ENCODE measurements at regions not wholly inside any gene's neighbourhood (a gene's known extent, or its start where the extent isn't known, plus 50 kb on each side); places are given as distances from the start of the nearest gene placed in this dataset.

GRCh38 chr13:85411591-85411990, 387.6 kb downstream of the SLITRK6 start:
- no peak overlapping the region for H3K4me3 ChIP-seq
- H3K9me3 ChIP-seq (ENCODE audit: low read depth), result no peaks in the 10 kb centered on the region
- Mint-ChIP-seq H3K27me3 (ENCODE audit: insufficient read depth, low read depth) (no peaks in the 10 kb centered on the region), H3K9me3 (no peaks in the 10 kb centered on the region), H3K4me3 (no peak overlapping the region), H3K27ac (no peak overlapping the region), H3K36me3 (no peaks in the 10 kb centered on the region), H3K4me1 (no peaks in the 10 kb centered on the region)
- DNase-seq (ENCODE audit: low spot score), result no peak
- no peak overlapping the region for H2AFZ ChIP-seq (replicated peaks)
- no peaks in the 10 kb centered on the region for H3K36me3 ChIP-seq
- no peaks in the 10 kb centered on the region for H3F3A ChIP-seq (ENCODE audit: low read depth)
- H4K20me1 ChIP-seq (ENCODE audit: low read depth), result no peaks in the 10 kb centered on the region
- H3K27me3 ChIP-seq, result no peaks in the 10 kb centered on the region
- no peaks in the 10 kb centered on the region for H3K79me2 ChIP-seq (ENCODE audit: low read depth)
- H3K4me2 ChIP-seq, result no peak overlapping the region
- TF ChIP-seq EZH2 (IDR thresholded peaks at IDR 0.05), result no peak
- no peak for TF ChIP-seq CTCF (IDR thresholded peaks at IDR 0.05)
- TF ChIP-seq EZH2phosphoT487 (IDR thresholded peaks at IDR 0.05), result no peak
- no peaks in the 10 kb centered on the region for H3K4me1 ChIP-seq
- no peak overlapping the region for H3K9ac ChIP-seq
- no peak overlapping the region for H3K27ac ChIP-seq

- no peak overlapping the region for H3K27ac ChIP-seq
- no peaks in the 10 kb centered on the region for H3K27me3 ChIP-seq
- H2AFZ ChIP-seq (replicated peaks), result no peak overlapping the region
- H3F3A ChIP-seq (ENCODE audit: low read depth), result no peaks in the 10 kb centered on the region
- TF ChIP-seq EZH2phosphoT487 (IDR thresholded peaks at IDR 0.05), result no peak
- no peak for TF ChIP-seq CTCF (IDR thresholded peaks at IDR 0.05)
- no peaks in the 10 kb centered on the region for H3K9me3 ChIP-seq (ENCODE audit: low read depth)
- no peaks in the 10 kb centered on the region for H4K20me1 ChIP-seq (ENCODE audit: low read depth)
- H3K27ac Mint-ChIP-seq, result no peak overlapping the region
- H3K4me1 ChIP-seq, result no peaks in the 10 kb centered on the region
- H3K9ac ChIP-seq, result no peak overlapping the region
- no peak for DNase-seq (ENCODE audit: low spot score)
- H3K27me3 Mint-ChIP-seq (ENCODE audit: insufficient read depth, low read depth), result no peaks in the 10 kb centered on the region
- H3K9me3 Mint-ChIP-seq, result no peaks in the 10 kb centered on the region
- no peaks in the 10 kb centered on the region for H3K36me3 Mint-ChIP-seq
- H3K4me2 ChIP-seq, result no peak overlapping the region
- no peak overlapping the region for H3K4me3 Mint-ChIP-seq
- H3K4me3 ChIP-seq, result no peak overlapping the region
- H3K36me3 ChIP-seq, result no peaks in the 10 kb centered on the region
- H3K4me1 Mint-ChIP-seq, result no peaks in the 10 kb centered on the region
- no peaks in the 10 kb centered on the region for H3K79me2 ChIP-seq (ENCODE audit: low read depth)
These were observed 390.8 kb downstream of the SLITRK6 start for GRCh38 chr13:85408415-85408814.

- Histone ChIP-seq H3K4me2 (no peak overlapping the region), H3F3A (ENCODE audit: low read depth) (no peaks in the 10 kb centered on the region), H3K9me3 (ENCODE audit: low read depth) (no peaks in the 10 kb centered on the region), H3K27ac (no peak overlapping the region), H2AFZ (replicated peaks) (no peak overlapping the region), H3K79me2 (ENCODE audit: low read depth) (no peaks in the 10 kb centered on the region), H3K4me1 (no peaks in the 10 kb centered on the region), H3K9ac (no peak overlapping the region), H3K36me3 (no peaks in the 10 kb centered on the region), H3K27me3 (no peaks in the 10 kb centered on the region), H4K20me1 (ENCODE audit: low read depth) (no peaks in the 10 kb centered on the region), H3K4me3 (no peak overlapping the region)
- Mint-ChIP-seq H3K9me3 (no peaks in the 10 kb centered on the region), H3K36me3 (no peaks in the 10 kb centered on the region), H3K27ac (no peak overlapping the region), H3K4me1 (no peaks in the 10 kb centered on the region), H3K4me3 (no peak overlapping the region), H3K27me3 (ENCODE audit: insufficient read depth, low read depth) (no peaks in the 10 kb centered on the region)
- no peak for DNase-seq (ENCODE audit: low spot score)
- TF ChIP-seq EZH2 (IDR thresholded peaks at IDR 0.05), result no peak
- TF ChIP-seq CTCF (IDR thresholded peaks at IDR 0.05), result no peak
- no peak for TF ChIP-seq EZH2phosphoT487 (IDR thresholded peaks at IDR 0.05)
These were observed 392.8 kb downstream of the SLITRK6 start for GRCh38 chr13:85406269-85406975.
